Body of pancreas (tissue), 4 donors: ENCODE measurements at regions not wholly inside any gene's neighbourhood (a gene's known extent, or its start where the extent isn't known, plus 50 kb on each side); places are given as distances from the start of the nearest gene placed in this dataset.

Source experiments
- POLR2A ChIP-seq, 3 donors: fragments of 450-650 bp; IDR thresholded peaks; one replicate each; pipeline ENCODE4 v1.6.1; 2016; ENCODE audit warnings: antibody characterized with exemption in 3 of 3, mild to moderate bottlenecking in 2 of 3
- TF ChIP-seq, protein P1 (sequence below), 7 experiments: fragments of 450-650 bp in 4 of 7; fragments of 200-600 bp in 3 of 7; sonication (generic) in 3 of 7; IDR thresholded peaks; one replicate each; pipeline ENCODE4 v1.5.1; 2016 to 2019; ENCODE audit warnings: antibody characterized with exemption in 7 of 7

GRCh38 chr20:60867589-60867988 lies 384.5 kb upstream of the CDH4 start:
- TF ChIP-seq, protein P1, sequence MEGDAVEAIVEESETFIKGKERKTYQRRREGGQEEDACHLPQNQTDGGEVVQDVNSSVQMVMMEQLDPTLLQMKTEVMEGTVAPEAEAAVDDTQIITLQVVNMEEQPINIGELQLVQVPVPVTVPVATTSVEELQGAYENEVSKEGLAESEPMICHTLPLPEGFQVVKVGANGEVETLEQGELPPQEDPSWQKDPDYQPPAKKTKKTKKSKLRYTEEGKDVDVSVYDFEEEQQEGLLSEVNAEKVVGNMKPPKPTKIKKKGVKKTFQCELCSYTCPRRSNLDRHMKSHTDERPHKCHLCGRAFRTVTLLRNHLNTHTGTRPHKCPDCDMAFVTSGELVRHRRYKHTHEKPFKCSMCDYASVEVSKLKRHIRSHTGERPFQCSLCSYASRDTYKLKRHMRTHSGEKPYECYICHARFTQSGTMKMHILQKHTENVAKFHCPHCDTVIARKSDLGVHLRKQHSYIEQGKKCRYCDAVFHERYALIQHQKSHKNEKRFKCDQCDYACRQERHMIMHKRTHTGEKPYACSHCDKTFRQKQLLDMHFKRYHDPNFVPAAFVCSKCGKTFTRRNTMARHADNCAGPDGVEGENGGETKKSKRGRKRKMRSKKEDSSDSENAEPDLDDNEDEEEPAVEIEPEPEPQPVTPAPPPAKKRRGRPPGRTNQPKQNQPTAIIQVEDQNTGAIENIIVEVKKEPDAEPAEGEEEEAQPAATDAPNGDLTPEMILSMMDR (IDR thresholded peaks at IDR 0.05): no peak
- TF ChIP-seq POLR2A (IDR thresholded peaks at IDR 0.05): no peak
